GM06990 (cell line): ENCODE measurements at regions not wholly inside any gene's neighbourhood (a gene's known extent, or its start where the extent isn't known, plus 50 kb on each side); places are given as distances from the start of the nearest gene placed in this dataset.

Source experiments
- DNase-seq: peaks from one replicate; pipeline ENCODE4 v3.0.0-alpha.2; 2011; ENCODE audit not compliant: insufficient read length; ENCODE audit errors: extremely low read depth
- H3K27me3 ChIP-seq: replicated peaks from 2 replicates; pipeline ENCODE4 v1.6.0; 2011; ENCODE audit warnings: low read length; ENCODE audit not compliant: control insufficient read depth, insufficient read depth
- H3K36me3 ChIP-seq: 2 replicates; pipeline ENCODE4 v1.5.1; 2011; ENCODE audit warnings: low read length; ENCODE audit not compliant: control insufficient read depth, insufficient read depth
- H3K4me3 ChIP-seq: replicated peaks from 2 replicates; pipeline ENCODE4 v1.5.1; 2011; ENCODE audit warnings: low read depth, mild to moderate bottlenecking, control low read depth, low read length
- CTCF ChIP-seq: IDR thresholded peaks from 2 replicates; pipeline ENCODE4 v1.5.1; 2011; ENCODE audit warnings: low read length, control low read depth, mild to moderate bottlenecking, inconsistent platforms; ENCODE audit not compliant: insufficient read depth, poor library complexity, severe bottlenecking

GRCh38 chr3:178435575-178435974 lies 100.7 kb upstream of the KCNMB2 start:
- Histone ChIP-seq H3K36me3 (no peaks in the 10 kb centered on the region), H3K4me3 (no peak overlapping the region), H3K27me3 (no peaks in the 10 kb centered on the region)
- DNase-seq = no peak
- TF ChIP-seq CTCF = no peak

GRCh38 chr3:178436773-178437172 lies 99.5 kb upstream of the KCNMB2 start:
- no peaks in the 10 kb centered on the region for H3K36me3 ChIP-seq
- H3K27me3 ChIP-seq = no peaks in the 10 kb centered on the region
- H3K4me3 ChIP-seq = no peak overlapping the region
- DNase-seq = no peak
- peak; percentile 52 for TF ChIP-seq CTCF

GRCh38 chr3:178437236-178437635 lies 99.0 kb upstream of the KCNMB2 start:
- H3K36me3 ChIP-seq = no peaks in the 10 kb centered on the region
- H3K27me3 ChIP-seq = no peaks in the 10 kb centered on the region
- no peak for DNase-seq
- H3K4me3 ChIP-seq = no peak overlapping the region
- TF ChIP-seq CTCF = no peak

- no peaks in the 10 kb centered on the region for H3K27me3 ChIP-seq
- H3K4me3 ChIP-seq = no peak overlapping the region
- H3K36me3 ChIP-seq = no peaks in the 10 kb centered on the region
- no peak for DNase-seq
- no peak for TF ChIP-seq CTCF
These were observed 96.7 kb upstream of the KCNMB2 start for GRCh38 chr3:178439504-178439903.

- TF ChIP-seq CTCF = no peak
- DNase-seq = no peak
- Histone ChIP-seq H3K4me3 (no peak overlapping the region), H3K27me3 (no peaks in the 10 kb centered on the region), H3K36me3 (no peaks in the 10 kb centered on the region)
These were observed 96.2 kb upstream of the KCNMB2 start for GRCh38 chr3:178440043-178440442.

GRCh38 chr3:178443634-178444033 lies 92.6 kb upstream of the KCNMB2 start:
- Histone ChIP-seq H3K27me3 (no peaks in the 10 kb centered on the region), H3K36me3 (no peaks in the 10 kb centered on the region), H3K4me3 (no peak overlapping the region)
- no peak for DNase-seq
- no peak for TF ChIP-seq CTCF
